ENCODE measurements at regions not wholly inside any gene's neighbourhood (a gene's known extent, or its start where the extent isn't known, plus 50 kb on each side); places are given as distances from the start of the nearest gene placed in this dataset.

- TF ChIP-seq CTCF (IDR thresholded peaks at IDR 0.05) = no peak
- no peak for TF ChIP-seq ZFX (IDR thresholded peaks at IDR 0.05; ENCODE audit: borderline replicate concordance)
Observed at GRCh38 chr11:121927097-121927785, 188.8 kb downstream of the BLID start.

All from 22Rv1 (cell line).